ENCODE measurements at regions not wholly inside any gene's neighbourhood (a gene's known extent, or its start where the extent isn't known, plus 50 kb on each side); places are given as distances from the start of the nearest gene placed in this dataset.

DNA sequence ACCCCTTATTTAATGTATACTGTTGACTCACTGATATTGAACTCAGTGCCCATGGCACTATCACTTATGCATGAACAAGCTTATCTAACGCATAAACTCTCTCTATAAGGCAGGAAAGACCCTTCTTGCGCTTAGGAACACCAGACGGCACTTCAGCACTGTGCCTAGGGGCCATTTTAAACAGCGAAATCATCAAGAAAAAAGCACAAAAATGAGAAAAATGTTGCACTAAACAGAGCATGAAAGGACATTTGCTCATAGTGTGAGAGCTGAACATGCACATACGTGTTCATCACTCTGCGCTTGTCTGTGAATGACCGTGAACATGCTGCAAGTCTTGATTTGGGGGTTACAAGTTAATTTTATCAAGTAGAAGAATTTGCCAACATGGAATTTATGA, 109.6 kb downstream of the WDR11 start:
- H3K27me3 ChIP-seq (ENCODE audit: insufficient read depth, insufficient read length) = no peaks in the 10 kb centered on the region
- DNase-seq (ENCODE audit: low read depth, low spot score) = no peak

DNA sequence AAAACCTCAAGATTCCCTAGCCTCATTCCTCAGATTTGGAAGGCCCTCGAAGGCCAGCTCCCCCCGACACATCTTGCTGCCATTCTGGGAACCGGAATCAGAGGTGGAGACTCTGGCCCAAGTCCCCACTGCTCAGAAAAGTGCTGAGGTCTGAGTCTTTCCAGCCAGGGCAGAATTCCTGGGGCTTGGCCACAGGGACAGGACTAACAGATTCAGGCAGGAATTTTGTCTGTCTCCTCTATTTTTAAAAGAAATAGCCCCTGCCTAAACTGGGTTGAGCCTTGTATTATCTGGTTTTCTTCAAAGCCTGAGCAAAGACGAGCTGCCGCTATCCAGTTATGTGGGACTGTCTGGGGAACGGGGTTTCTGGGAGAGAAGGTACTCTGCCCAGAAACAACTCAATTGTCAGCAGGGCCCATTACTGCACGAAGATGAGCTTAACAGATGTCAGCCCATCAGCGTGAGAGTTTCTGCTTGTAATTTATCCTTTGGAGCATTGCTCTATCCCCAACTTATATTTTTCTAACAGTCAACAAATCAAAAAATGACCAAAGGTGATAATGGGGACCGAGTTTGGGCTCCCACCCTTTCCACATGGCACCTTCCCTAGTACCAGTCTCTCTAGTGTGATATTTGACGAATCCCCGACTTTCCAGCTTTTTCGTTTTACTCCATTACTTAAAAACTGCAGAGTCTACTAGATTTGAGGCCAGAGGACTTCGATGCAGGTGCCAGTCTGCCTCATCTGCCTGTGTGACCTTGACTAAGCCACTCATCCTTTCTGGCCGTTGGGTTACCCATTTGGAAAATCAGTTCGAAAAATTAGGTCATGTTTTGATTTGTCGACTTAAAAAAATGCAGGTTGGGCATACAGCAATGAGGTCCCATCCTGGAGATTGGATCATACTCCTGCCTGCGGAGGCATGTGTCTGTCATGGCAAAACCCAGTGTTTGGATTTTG, 110.9 kb downstream of the WDR11 start:
- Histone ChIP-seq H3K4me1 (ENCODE audit: insufficient read depth, insufficient read length) (no peaks in the 10 kb centered on the region), H3K27me3 (ENCODE audit: insufficient read depth, insufficient read length) (no peaks in the 10 kb centered on the region), H3K36me3 (ENCODE audit: insufficient read depth, insufficient read length, low read length) (no peaks in the 10 kb centered on the region), H3K9me3 (ENCODE audit: insufficient read depth, low read length) (no peaks in the 10 kb centered on the region), H3K9ac (ENCODE audit: insufficient read length, low read depth) (no peak overlapping the region), H3K4me3 (ENCODE audit: insufficient read length, low read depth) (no peak overlapping the region)
- no peak for DNase-seq (ENCODE audit: low read depth, low spot score)
- TF ChIP-seq YY1 (IDR thresholded peaks at IDR 0.05; ENCODE audit: insufficient read depth, insufficient read length) (no peak), ZNF274 (IDR thresholded peaks at IDR 0.05; ENCODE audit: low read depth, low read length) (no peak), SUZ12 (IDR thresholded peaks at IDR 0.05; ENCODE audit: extremely low read depth, insufficient read depth, insufficient read length) (no peak)

More for the DNA sequence above, 109.6 kb downstream of the WDR11 start:
- H3K36me3 ChIP-seq (ENCODE audit: insufficient read depth, insufficient read length, low read length) = no peaks in the 10 kb centered on the region
- no peaks in the 10 kb centered on the region for H3K9me3 ChIP-seq (ENCODE audit: insufficient read depth, low read length)
- no peak overlapping the region for H3K4me3 ChIP-seq (ENCODE audit: insufficient read length, low read depth)
- no peaks in the 10 kb centered on the region for H3K4me1 ChIP-seq (ENCODE audit: insufficient read depth, insufficient read length)
- H3K9ac ChIP-seq (ENCODE audit: insufficient read length, low read depth) = no peak overlapping the region
- TF ChIP-seq SUZ12 (IDR thresholded peaks at IDR 0.05; ENCODE audit: extremely low read depth, insufficient read depth, insufficient read length) (no peak), YY1 (IDR thresholded peaks at IDR 0.05; ENCODE audit: insufficient read depth, insufficient read length) (no peak), ZNF274 (IDR thresholded peaks at IDR 0.05; ENCODE audit: low read depth, low read length) (no peak)

DNA sequence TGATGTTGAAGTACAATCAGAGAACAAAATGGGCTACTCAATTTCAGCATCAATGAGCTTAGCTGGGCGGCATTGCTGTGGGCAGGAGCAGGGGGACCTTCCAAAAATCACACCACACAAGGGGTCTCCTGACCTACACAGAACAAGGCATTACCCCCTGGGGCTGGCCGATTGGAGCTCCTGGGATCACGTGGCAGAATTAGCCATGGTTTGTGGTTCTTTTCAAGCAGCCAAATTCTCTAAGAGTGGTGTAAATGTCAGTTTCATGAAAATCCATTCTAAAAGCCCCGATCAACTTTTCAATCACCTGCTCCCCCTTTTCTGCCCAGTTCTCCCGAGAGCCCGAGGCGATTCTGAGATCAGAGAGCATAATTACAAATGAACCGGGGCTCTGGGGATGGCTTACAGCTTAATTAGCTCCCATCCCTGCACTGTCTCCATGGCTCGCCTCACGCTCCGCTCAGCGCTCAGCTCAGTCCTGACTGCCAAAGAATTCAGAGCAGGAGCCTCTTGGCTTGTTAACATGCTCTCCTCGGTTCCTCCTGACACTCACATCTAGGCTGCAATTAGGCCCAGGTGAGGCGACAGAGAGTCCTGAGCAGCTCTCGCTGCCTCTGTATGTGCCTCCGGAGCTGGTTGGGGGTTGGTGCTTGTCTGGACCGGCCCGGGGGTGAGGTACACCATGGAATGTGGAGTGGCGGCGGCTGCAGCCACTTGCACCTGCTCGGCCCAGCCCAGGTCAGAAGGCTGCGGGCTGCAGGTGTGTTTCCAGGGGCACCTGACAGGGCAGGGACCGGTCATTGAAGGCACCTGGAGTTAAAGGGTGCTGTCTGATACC, 111.8 kb downstream of the WDR11 start:
- no peak overlapping the region for H3K4me3 ChIP-seq (ENCODE audit: insufficient read length, low read depth)
- DNase-seq (ENCODE audit: low read depth, low spot score) = no peak

DNA sequence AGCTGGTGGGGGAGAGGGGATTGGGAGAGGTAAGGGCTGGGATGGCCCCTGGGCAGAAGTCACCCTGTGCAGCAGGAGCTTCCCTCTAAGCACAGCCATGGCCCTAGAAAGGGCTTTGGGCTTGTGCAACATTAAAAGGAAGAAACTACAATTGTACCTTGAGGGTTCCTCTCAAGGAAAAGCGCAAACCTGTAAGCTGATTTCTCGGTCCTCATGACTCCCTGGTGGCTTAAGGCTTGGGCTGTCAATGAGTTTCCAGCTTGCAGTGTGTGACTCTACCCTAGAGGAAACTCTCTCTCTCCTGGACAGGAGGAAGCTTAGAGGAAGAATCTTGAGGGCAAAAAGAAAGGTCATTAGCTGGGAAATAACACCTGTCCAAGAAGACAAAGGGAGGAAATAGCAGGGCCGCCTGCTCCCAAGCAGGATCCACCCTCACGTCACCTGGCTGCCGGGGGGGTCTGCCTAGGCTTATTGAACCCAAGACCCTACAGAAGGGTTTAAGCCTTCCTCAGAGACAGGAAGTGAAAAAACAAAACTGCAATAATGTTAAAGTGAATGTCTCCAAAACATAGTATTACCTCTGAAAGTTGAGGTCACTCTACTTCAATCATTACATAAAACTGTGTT, 112.5 kb downstream of the WDR11 start:
- H3K36me3 ChIP-seq (ENCODE audit: insufficient read depth, insufficient read length, low read length) = no peaks in the 10 kb centered on the region
- DNase-seq (ENCODE audit: low read depth, low spot score) = no peak
- no peaks in the 10 kb centered on the region for H3K27me3 ChIP-seq (ENCODE audit: insufficient read depth, insufficient read length)
- H3K9ac ChIP-seq (ENCODE audit: insufficient read length, low read depth) = no peak overlapping the region
- H3K9me3 ChIP-seq (ENCODE audit: insufficient read depth, low read length) = no peaks in the 10 kb centered on the region
- TF ChIP-seq SUZ12 (IDR thresholded peaks at IDR 0.05; ENCODE audit: extremely low read depth, insufficient read depth, insufficient read length) = no peak
- TF ChIP-seq YY1 (IDR thresholded peaks at IDR 0.05; ENCODE audit: insufficient read depth, insufficient read length) = no peak
- H3K4me1 ChIP-seq (ENCODE audit: insufficient read depth, insufficient read length) = no peaks in the 10 kb centered on the region
- no peak overlapping the region for H3K4me3 ChIP-seq (ENCODE audit: insufficient read length, low read depth)

More for the DNA sequence above, 111.8 kb downstream of the WDR11 start:
- TF ChIP-seq ZNF274 (IDR thresholded peaks at IDR 0.05; ENCODE audit: low read depth, low read length) (no peak), YY1 (IDR thresholded peaks at IDR 0.05; ENCODE audit: insufficient read depth, insufficient read length) (no peak), SUZ12 (IDR thresholded peaks at IDR 0.05; ENCODE audit: extremely low read depth, insufficient read depth, insufficient read length) (no peak)
- Histone ChIP-seq H3K9ac (ENCODE audit: insufficient read length, low read depth) (no peak overlapping the region), H3K4me1 (ENCODE audit: insufficient read depth, insufficient read length) (no peaks in the 10 kb centered on the region), H3K36me3 (ENCODE audit: insufficient read depth, insufficient read length, low read length) (no peaks in the 10 kb centered on the region), H3K9me3 (ENCODE audit: insufficient read depth, low read length) (no peaks in the 10 kb centered on the region), H3K27me3 (ENCODE audit: insufficient read depth, insufficient read length) (no peaks in the 10 kb centered on the region)

DNA sequence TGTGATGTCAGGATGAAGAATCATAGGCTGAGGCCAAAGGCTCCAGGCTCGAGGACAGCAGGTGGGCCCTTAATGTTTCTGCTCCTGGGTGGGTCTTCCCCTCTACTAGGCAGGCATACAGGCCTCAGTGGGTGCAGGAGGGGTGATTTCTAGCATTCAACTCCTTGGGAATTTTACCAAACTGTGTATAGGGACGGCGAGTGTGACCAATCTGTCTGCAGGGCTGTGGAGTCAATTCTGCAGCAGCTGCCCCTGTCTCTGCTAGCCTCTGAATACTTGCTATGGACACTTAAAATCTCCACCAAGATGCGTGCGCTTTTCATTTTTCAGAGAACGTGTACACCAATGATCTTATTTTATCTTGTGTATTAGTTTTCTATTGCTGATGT, 115.5 kb downstream of the WDR11 start:
- H3K9ac ChIP-seq (ENCODE audit: insufficient read length, low read depth) = no peak overlapping the region
- no peak for DNase-seq (ENCODE audit: low read depth, low spot score)
- no peaks in the 10 kb centered on the region for H3K9me3 ChIP-seq (ENCODE audit: insufficient read depth, low read length)
- no peaks in the 10 kb centered on the region for H3K4me1 ChIP-seq (ENCODE audit: insufficient read depth, insufficient read length)
- H3K4me3 ChIP-seq (ENCODE audit: insufficient read length, low read depth) = no peak overlapping the region
- H3K27me3 ChIP-seq (ENCODE audit: insufficient read depth, insufficient read length) = peaks cover 2% of the 10 kb centered on the region
- no peaks in the 10 kb centered on the region for H3K36me3 ChIP-seq (ENCODE audit: insufficient read depth, insufficient read length, low read length)
- TF ChIP-seq YY1 (IDR thresholded peaks at IDR 0.05; ENCODE audit: insufficient read depth, insufficient read length) (no peak), SUZ12 (IDR thresholded peaks at IDR 0.05; ENCODE audit: extremely low read depth, insufficient read depth, insufficient read length) (no peak), ZNF274 (IDR thresholded peaks at IDR 0.05; ENCODE audit: low read depth, low read length) (no peak)

DNA sequence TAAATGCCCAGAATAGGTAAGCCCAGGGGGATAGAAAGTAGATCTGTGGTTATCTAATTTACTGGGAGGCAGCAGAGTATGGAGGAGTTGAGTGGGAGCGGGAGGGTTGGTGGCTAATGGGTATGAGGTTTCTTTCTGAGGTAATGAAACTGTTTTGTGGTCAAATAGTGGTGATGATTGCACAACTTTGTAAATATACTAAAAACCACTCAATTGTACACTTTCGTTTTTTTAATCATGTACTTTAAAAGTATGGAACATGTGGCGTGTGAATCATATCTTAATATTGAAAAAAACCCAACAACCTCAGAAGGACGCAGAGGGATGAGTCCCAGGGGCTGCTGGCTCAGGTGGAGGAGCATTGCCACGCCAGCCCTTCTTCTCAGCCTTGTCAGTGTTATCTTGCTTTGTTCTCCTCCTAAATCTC, 118.1 kb downstream of the WDR11 start:
- no peak for DNase-seq (ENCODE audit: low read depth, low spot score)
- Histone ChIP-seq H3K27me3 (ENCODE audit: insufficient read depth, insufficient read length) (peaks cover 2% of the 10 kb centered on the region), H3K4me1 (ENCODE audit: insufficient read depth, insufficient read length) (no peaks in the 10 kb centered on the region), H3K9me3 (ENCODE audit: insufficient read depth, low read length) (no peaks in the 10 kb centered on the region; the same call in 1 of the 2 replicates), H3K4me3 (ENCODE audit: insufficient read length, low read depth) (no peak overlapping the region), H3K9ac (ENCODE audit: insufficient read length, low read depth) (no peak overlapping the region), H3K36me3 (ENCODE audit: insufficient read depth, insufficient read length, low read length) (no peaks in the 10 kb centered on the region)
- TF ChIP-seq SUZ12 (IDR thresholded peaks at IDR 0.05; ENCODE audit: extremely low read depth, insufficient read depth, insufficient read length) (no peak), ZNF274 (IDR thresholded peaks at IDR 0.05; ENCODE audit: low read depth, low read length) (no peak), YY1 (IDR thresholded peaks at IDR 0.05; ENCODE audit: insufficient read depth, insufficient read length) (no peak)
